ENCODE measurements at regions not wholly inside any gene's neighbourhood (a gene's known extent, or its start where the extent isn't known, plus 50 kb on each side); places are given as distances from the start of the nearest gene placed in this dataset.
"Not testable (repeated sequence)": the region's sequence is repeated elsewhere in the genome, so short reads cannot be mapped to it uniquely, and the experiment has no call there.

DNA sequence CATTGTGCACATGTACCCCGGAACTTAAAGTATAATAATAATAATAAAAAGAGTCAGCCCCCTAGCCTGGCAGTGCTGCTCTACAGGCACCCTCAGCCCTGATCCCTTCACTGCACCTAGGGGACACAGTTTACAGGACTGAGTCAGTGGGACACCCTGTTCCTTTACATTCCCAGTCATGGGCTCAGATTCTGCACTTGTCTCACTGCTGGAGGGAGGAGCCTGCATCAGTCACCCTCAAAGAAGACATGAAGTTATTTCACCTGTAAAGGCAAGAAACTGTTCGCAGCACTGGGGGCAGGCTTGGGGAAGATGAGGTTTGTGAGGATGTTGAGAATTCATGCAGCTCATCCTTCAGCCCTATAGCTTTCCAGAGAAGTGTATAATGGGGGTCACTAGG, 50.7 kb upstream of the VPREB1 start:
- Mint-ChIP-seq H3K4me1 (no peaks in the 10 kb centered on the region), H3K4me3 (no peak overlapping the region), H3K27me3 (peaks cover 42% of the 10 kb centered on the region), H3K9me3 (no peaks in the 10 kb centered on the region), H3K27ac (no peak overlapping the region), H3K36me3 (ENCODE audit: low read depth) (no peaks in the 10 kb centered on the region)
- ChIA-PET POLR2A (no interaction called here), CTCF (no interaction called here)
- DNase-seq, result no peak

DNA sequence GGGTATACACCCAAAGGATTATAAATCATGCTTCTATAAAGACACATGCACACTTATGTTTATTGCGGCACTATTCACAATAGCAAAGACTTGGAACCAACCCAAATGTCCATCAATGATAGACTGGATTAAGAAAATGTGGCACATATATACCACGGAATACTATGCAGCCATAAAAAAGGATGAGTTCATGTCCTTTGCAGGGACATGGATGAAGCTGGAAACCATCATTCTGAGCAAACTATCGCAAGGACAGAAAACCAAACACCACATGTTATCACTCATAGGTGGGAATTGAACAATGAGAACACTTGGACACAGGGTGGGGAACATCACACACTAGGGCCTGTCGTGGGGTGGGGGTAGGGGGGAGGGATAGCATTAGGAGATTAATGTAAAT, 51.1 kb upstream of the VPREB1 start:
- H3K4me3 Mint-ChIP-seq; H3K9me3 Mint-ChIP-seq; H3K27ac Mint-ChIP-seq; CTCF ChIA-PET; H3K4me1 Mint-ChIP-seq; POLR2A ChIA-PET; DNase-seq; H3K36me3 Mint-ChIP-seq (ENCODE audit: low read depth): not testable (repeated sequence)
- H3K27me3 Mint-ChIP-seq, result peaks cover 45% of the 10 kb centered on the region

DNA sequence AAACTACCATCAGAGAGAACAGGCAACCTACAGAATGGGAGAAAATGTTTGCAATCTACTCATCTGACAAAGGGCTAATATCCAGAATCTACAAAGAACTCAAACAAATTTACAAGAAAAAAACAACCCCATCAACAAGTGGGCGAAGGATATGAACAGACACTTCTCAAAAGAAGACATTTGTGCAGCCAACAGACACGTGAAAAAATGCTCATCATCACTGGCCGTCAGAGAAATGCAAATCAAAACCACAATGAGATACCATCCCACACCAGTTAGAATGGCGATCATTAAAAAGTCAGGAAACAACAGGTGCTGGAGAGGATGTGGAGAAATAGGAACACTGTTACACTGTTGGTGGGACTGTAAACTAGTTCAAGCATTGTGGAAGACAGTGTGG, 51.6 kb upstream of the VPREB1 start:
- H3K36me3 Mint-ChIP-seq (ENCODE audit: low read depth); H3K9me3 Mint-ChIP-seq; H3K27ac Mint-ChIP-seq; CTCF ChIA-PET; H3K4me1 Mint-ChIP-seq; DNase-seq; POLR2A ChIA-PET; H3K4me3 Mint-ChIP-seq: not testable (repeated sequence)
- H3K27me3 Mint-ChIP-seq, result peaks cover 48% of the 10 kb centered on the region

DNA sequence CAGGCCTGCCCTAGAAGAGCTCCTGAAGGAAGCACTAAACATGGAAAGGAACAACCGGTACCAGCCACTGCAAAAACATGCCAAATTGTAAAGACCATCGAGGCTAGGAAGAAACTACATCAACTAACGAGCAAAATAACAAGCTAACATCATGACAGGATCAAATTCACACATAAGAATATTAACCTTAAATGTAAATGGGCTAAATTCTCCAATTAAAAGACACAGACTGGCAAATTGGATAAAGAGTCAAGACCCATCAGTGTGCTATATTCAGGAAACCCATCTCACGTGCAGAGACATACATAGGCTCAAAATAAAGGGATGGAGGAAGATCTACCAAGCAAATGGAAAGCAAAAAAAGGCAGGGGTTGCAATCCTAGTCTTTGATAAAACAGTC, 54.8 kb upstream of the VPREB1 start:
- H3K4me1 Mint-ChIP-seq; DNase-seq; H3K27ac Mint-ChIP-seq; CTCF ChIA-PET; H3K36me3 Mint-ChIP-seq (ENCODE audit: low read depth); POLR2A ChIA-PET; H3K9me3 Mint-ChIP-seq; H3K4me3 Mint-ChIP-seq: not testable (repeated sequence)
- H3K27me3 Mint-ChIP-seq, result peaks cover 60% of the 10 kb centered on the region

GRCh38 chr22:22187863-22188262, 56.7 kb upstream of the VPREB1 start:
- H3K36me3 Mint-ChIP-seq (ENCODE audit: low read depth); DNase-seq; POLR2A ChIA-PET; H3K27ac Mint-ChIP-seq; H3K9me3 Mint-ChIP-seq; H3K4me3 Mint-ChIP-seq; CTCF ChIA-PET; H3K4me1 Mint-ChIP-seq: not testable (repeated sequence)
- peaks cover 71% of the 10 kb centered on the region for H3K27me3 Mint-ChIP-seq

DNA sequence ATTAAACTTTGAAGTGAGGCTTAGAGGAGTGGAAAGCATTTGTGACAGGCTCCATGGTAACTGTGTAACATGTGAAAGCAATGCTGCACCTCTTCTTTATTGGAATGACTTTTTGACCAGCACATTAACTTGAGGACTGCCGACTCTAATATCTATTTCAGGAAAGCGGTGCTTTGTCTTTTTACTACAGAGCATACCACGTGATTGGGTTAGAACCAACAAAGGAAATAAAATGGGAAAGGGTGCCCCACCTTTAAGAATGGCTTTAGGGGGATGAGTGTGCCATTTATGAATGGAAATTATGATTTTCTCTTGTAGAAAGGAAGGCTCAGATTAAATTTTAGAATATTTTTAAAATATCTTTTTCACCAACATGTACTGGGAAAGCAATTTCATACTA, 57.3 kb upstream of the VPREB1 start:
- H3K27me3 Mint-ChIP-seq, result peaks cover 68% of the 10 kb centered on the region

GRCh38 chr22:22185844-22186499, 58.6 kb upstream of the VPREB1 start:
- Mint-ChIP-seq H3K4me3 (no peak overlapping the region), H3K36me3 (ENCODE audit: low read depth) (peaks cover 2% of the 10 kb centered on the region), H3K27ac (no peak overlapping the region), H3K4me1 (no peaks in the 10 kb centered on the region), H3K27me3 (peaks cover 62% of the 10 kb centered on the region), H3K9me3 (peaks cover 2% of the 10 kb centered on the region)
- no peak for DNase-seq
- CTCF ChIA-PET, result interaction anchor here (0.9 to 1.3 kb wide), 3 partner anchors 16 to 28 kb away, joined by 3 read pairs; no protein-coding TSS in a partner anchor
- POLR2A ChIA-PET, result no interaction called here

More for the DNA sequence above, 57.3 kb upstream of the VPREB1 start:
- DNase-seq, result no peak
- Mint-ChIP-seq H3K27ac (no peak overlapping the region), H3K36me3 (ENCODE audit: low read depth) (peaks cover 2% of the 10 kb centered on the region), H3K4me3 (no peak overlapping the region), H3K9me3 (peaks cover 2% of the 10 kb centered on the region), H3K4me1 (no peaks in the 10 kb centered on the region)
- POLR2A ChIA-PET, result no interaction called here
- CTCF ChIA-PET, result interaction anchor here (0.9 to 1.3 kb wide), 2 partner anchors 15 to 30 kb away, joined by 3 read pairs; no protein-coding TSS in a partner anchor

- POLR2A ChIA-PET, result no interaction called here
- Mint-ChIP-seq H3K27me3 (peaks cover 54% of the 10 kb centered on the region), H3K4me3 (no peak overlapping the region), H3K4me1 (no peaks in the 10 kb centered on the region), H3K27ac (no peak overlapping the region), H3K9me3 (peaks cover 2% of the 10 kb centered on the region), H3K36me3 (ENCODE audit: low read depth) (peaks cover 2% of the 10 kb centered on the region)
- CTCF ChIA-PET, result interaction anchor here (1.7 kb wide), 1 partner anchor 11 kb away, joined by 7 read pairs; no protein-coding TSS in a partner anchor
- no peak for DNase-seq
Observed at GRCh38 chr22:22185217-22185616, 59.4 kb upstream of the VPREB1 start.

- Mint-ChIP-seq H3K27me3 (peaks cover 47% of the 10 kb centered on the region), H3K4me3 (no peak overlapping the region), H3K9me3 (peaks cover 2% of the 10 kb centered on the region), H3K4me1 (no peaks in the 10 kb centered on the region), H3K27ac (no peak overlapping the region), H3K36me3 (ENCODE audit: low read depth) (peaks cover 2% of the 10 kb centered on the region)
- POLR2A ChIA-PET, result no interaction called here
- DNase-seq, result no peak
- CTCF ChIA-PET, result interaction anchor here (1.7 kb wide), 1 partner anchor 12 kb away, joined by 7 read pairs; no protein-coding TSS in a partner anchor
Observed at GRCh38 chr22:22184277-22184807, 60.2 kb upstream of the VPREB1 start.

- peaks cover 2% of the 10 kb centered on the region for H3K9me3 Mint-ChIP-seq
- ChIA-PET CTCF (no interaction called here), POLR2A (no interaction called here)
- no peak overlapping the region for H3K4me3 Mint-ChIP-seq
- peaks cover 39% of the 10 kb centered on the region for H3K27me3 Mint-ChIP-seq
- H3K36me3 Mint-ChIP-seq (ENCODE audit: low read depth), result peaks cover 2% of the 10 kb centered on the region
- no peak for DNase-seq
- peaks cover 5% of the 10 kb centered on the region for H3K4me1 Mint-ChIP-seq
- no peak overlapping the region for H3K27ac Mint-ChIP-seq
Observed at GRCh38 chr22:22182990-22183264, 61.7 kb upstream of the VPREB1 start.

- Mint-ChIP-seq H3K27me3 (peaks cover 39% of the 10 kb centered on the region), H3K9me3 (peaks cover 2% of the 10 kb centered on the region), H3K4me1 (peaks cover 5% of the 10 kb centered on the region), H3K36me3 (ENCODE audit: low read depth) (peaks cover 2% of the 10 kb centered on the region), H3K4me3 (no peak overlapping the region), H3K27ac (no peak overlapping the region)
- ChIA-PET CTCF (no interaction called here), POLR2A (no interaction called here)
- no peak for DNase-seq
Observed at GRCh38 chr22:22182218-22182989, 62.2 kb upstream of the VPREB1 start.

- CTCF ChIA-PET, result no interaction called here
- no peak overlapping the region for H3K27ac Mint-ChIP-seq
- H3K36me3 Mint-ChIP-seq (ENCODE audit: low read depth), result no peaks in the 10 kb centered on the region
- peaks cover 30% of the 10 kb centered on the region for H3K27me3 Mint-ChIP-seq
- peaks cover 5% of the 10 kb centered on the region for H3K4me1 Mint-ChIP-seq
- no peak for DNase-seq
- H3K4me3 Mint-ChIP-seq, result no peak overlapping the region
- no peaks in the 10 kb centered on the region for H3K9me3 Mint-ChIP-seq
- POLR2A ChIA-PET, result no interaction called here
Observed at GRCh38 chr22:22181341-22181850, 63.2 kb upstream of the VPREB1 start.

DNA sequence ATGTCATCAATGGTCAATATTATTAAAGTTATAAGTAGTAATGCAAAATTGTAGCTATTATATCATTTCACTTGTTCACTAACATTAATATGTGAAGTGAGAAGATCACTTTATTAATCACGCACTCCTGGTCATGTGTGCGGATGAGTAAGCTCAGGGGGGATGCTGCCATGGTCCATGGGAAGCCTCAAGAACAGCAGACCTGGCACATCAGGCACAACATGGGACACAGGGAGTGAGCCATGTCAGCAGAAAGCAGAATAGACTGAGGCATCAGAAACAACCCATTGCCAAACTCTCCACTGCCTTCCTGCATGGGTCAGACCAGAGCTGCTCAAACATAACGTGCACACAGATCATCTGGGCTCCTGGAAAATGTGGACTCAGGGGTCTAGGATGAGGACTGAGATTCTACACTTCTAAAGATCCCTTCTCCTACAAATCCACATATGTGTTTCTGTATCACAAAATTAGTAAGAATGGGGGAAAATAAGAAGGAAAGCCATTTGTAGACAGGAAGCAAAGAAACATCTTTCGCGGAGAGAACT, 63.8 kb upstream of the VPREB1 start:
- no peak overlapping the region for H3K4me3 Mint-ChIP-seq
- DNase-seq, result no peak
- H3K4me1 Mint-ChIP-seq, result peaks cover 5% of the 10 kb centered on the region
- CTCF ChIA-PET, result interaction anchor here (0.8 kb wide), 1 partner anchor 61 kb away, joined by 3 read pairs; no protein-coding TSS in a partner anchor
- POLR2A ChIA-PET, result no interaction called here
- peaks cover 27% of the 10 kb centered on the region for H3K27me3 Mint-ChIP-seq
- no peak overlapping the region for H3K27ac Mint-ChIP-seq
- no peaks in the 10 kb centered on the region for H3K9me3 Mint-ChIP-seq
- H3K36me3 Mint-ChIP-seq (ENCODE audit: low read depth), result no peaks in the 10 kb centered on the region
